ENCODE measurements at regions not wholly inside any gene's neighbourhood (a gene's known extent, or its start where the extent isn't known, plus 50 kb on each side); places are given as distances from the start of the nearest gene placed in this dataset.

- Histone ChIP-seq H2AFZ (ENCODE audit: low read length) (no peak overlapping the region), H3K4me3 (ENCODE audit: low read length) (no peak overlapping the region), H3K4me1 (ENCODE audit: low read length) (no peaks in the 10 kb centered on the region), H3K9me2 (replicated peaks; ENCODE audit: insufficient read depth, low read length) (no peaks in the 10 kb centered on the region), H3K36me3 (ENCODE audit: insufficient read depth, low read length) (no peaks in the 10 kb centered on the region), H3K4me2 (ENCODE audit: low read depth, low read length, poor library complexity, severe bottlenecking) (no peak overlapping the region), H4K20me1 (ENCODE audit: insufficient read depth, low read depth, low read length) (no peaks in the 10 kb centered on the region), H3K27me3 (ENCODE audit: low read length) (no peaks in the 10 kb centered on the region), H3K9ac (ENCODE audit: low read length) (no peak overlapping the region), H3K9me3 (ENCODE audit: low read length) (peaks cover 5% of the 10 kb centered on the region), H3K79me2 (ENCODE audit: low read length) (no peaks in the 10 kb centered on the region), H3K27ac (ENCODE audit: low read length) (no peak overlapping the region)
- no peak for DNase-seq
Observed at GRCh38 chr15:96130734-96131133, 199.8 kb upstream of the NR2F2 start.

- Histone ChIP-seq H3K4me1 (ENCODE audit: low read length) (no peaks in the 10 kb centered on the region), H3K4me3 (ENCODE audit: low read length) (no peak overlapping the region), H4K20me1 (ENCODE audit: insufficient read depth, low read depth, low read length) (no peaks in the 10 kb centered on the region), H2AFZ (ENCODE audit: low read length) (no peak overlapping the region), H3K27me3 (ENCODE audit: low read length) (no peaks in the 10 kb centered on the region), H3K79me2 (ENCODE audit: low read length) (no peaks in the 10 kb centered on the region), H3K27ac (ENCODE audit: low read length) (no peak overlapping the region), H3K9me2 (replicated peaks; ENCODE audit: insufficient read depth, low read length) (no peaks in the 10 kb centered on the region), H3K9me3 (ENCODE audit: low read length) (peaks cover 7% of the 10 kb centered on the region), H3K36me3 (ENCODE audit: insufficient read depth, low read length) (no peaks in the 10 kb centered on the region), H3K9ac (ENCODE audit: low read length) (no peak overlapping the region), H3K4me2 (ENCODE audit: low read depth, low read length, poor library complexity, severe bottlenecking) (no peak overlapping the region)
- no peak for DNase-seq
Observed at GRCh38 chr15:96132126-96132525, 198.4 kb upstream of the NR2F2 start.

DNA sequence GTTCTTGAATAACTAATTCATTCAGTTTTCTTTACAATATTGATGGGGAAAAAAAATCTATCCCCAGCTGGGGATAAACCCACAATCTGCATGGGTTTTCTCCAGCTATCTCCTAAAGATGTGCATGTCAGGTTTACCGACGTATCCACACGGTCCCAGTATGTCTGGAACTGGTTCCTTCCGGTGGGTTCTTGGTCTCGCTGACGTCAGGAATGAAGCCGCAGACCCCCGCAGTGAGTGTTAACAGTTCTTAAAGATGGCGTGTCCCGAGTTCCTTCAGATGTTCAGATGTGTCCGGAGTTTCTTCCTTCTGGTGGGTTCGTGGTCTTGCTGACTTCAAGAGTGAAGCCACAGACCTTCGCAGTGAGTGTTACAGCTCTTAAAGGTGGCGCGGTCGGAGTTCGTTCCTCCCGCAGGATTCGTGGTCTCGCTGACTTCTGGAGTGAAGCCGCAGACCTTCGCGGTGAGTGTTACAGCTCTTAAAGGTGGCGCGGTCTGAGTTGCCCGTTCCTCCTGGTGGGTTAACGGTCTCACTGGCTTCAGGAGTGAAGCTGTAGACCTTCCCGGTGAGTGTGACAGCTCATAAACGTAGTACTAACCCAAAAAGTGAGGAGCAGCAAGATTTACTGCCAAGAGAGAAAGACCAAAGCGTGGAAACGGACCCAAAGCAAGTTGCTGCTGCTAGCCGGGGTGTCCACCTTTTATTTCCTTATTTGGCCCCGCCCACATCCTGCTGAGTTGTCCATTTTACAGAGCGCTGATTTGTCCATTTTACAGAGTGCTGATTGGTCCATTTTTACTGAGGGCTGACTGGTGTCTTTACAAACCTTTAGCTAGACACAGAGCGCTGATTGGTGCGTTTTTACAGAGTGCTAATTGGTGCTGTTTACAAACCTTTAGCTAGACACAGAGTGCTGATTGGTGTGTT, 195.1 kb upstream of the NR2F2 start:
- no peak overlapping the region for H3K9ac ChIP-seq (ENCODE audit: low read length)
- H3K4me2 ChIP-seq (ENCODE audit: low read depth, low read length, poor library complexity, severe bottlenecking): no peak overlapping the region
- no peaks in the 10 kb centered on the region for H4K20me1 ChIP-seq (ENCODE audit: insufficient read depth, low read depth, low read length)
- H3K79me2 ChIP-seq (ENCODE audit: low read length): no peaks in the 10 kb centered on the region
- no peaks in the 10 kb centered on the region for H3K9me2 ChIP-seq (replicated peaks; ENCODE audit: insufficient read depth, low read length)
- H3K27ac ChIP-seq (ENCODE audit: low read length): no peak overlapping the region
- H3K27me3 ChIP-seq (ENCODE audit: low read length): no peaks in the 10 kb centered on the region
- no peak overlapping the region for H2AFZ ChIP-seq (ENCODE audit: low read length)
- no peaks in the 10 kb centered on the region for H3K4me1 ChIP-seq (ENCODE audit: low read length)
- no peak overlapping the region for H3K4me3 ChIP-seq (ENCODE audit: low read length)
- no peak for DNase-seq
- H3K36me3 ChIP-seq (ENCODE audit: insufficient read depth, low read length): no peaks in the 10 kb centered on the region
- H3K9me3 ChIP-seq (ENCODE audit: low read length): peaks cover 25% of the 10 kb centered on the region

- no peak overlapping the region for H3K27ac ChIP-seq (ENCODE audit: low read length)
- no peak overlapping the region for H2AFZ ChIP-seq (ENCODE audit: low read length)
- no peaks in the 10 kb centered on the region for H3K27me3 ChIP-seq (ENCODE audit: low read length)
- H3K4me3 ChIP-seq (ENCODE audit: low read length): no peak overlapping the region
- no peaks in the 10 kb centered on the region for H4K20me1 ChIP-seq (ENCODE audit: insufficient read depth, low read depth, low read length)
- DNase-seq: no peak
- no peaks in the 10 kb centered on the region for H3K36me3 ChIP-seq (ENCODE audit: insufficient read depth, low read length)
- no peaks in the 10 kb centered on the region for H3K4me1 ChIP-seq (ENCODE audit: low read length)
- H3K9me2 ChIP-seq (replicated peaks; ENCODE audit: insufficient read depth, low read length): no peaks in the 10 kb centered on the region; the same call in 1 of the 2 replicates
- no peaks in the 10 kb centered on the region for H3K79me2 ChIP-seq (ENCODE audit: low read length)
- no peak overlapping the region for H3K4me2 ChIP-seq (ENCODE audit: low read depth, low read length, poor library complexity, severe bottlenecking)
- no peak overlapping the region for H3K9ac ChIP-seq (ENCODE audit: low read length)
- peaks cover 32% of the 10 kb centered on the region for H3K9me3 ChIP-seq (ENCODE audit: low read length)
Observed at GRCh38 chr15:96138985-96139384, 191.5 kb upstream of the NR2F2 start.

GRCh38 chr15:96142498-96142897, 188.0 kb upstream of the NR2F2 start:
- DNase-seq: no peak
- H3K9ac ChIP-seq (ENCODE audit: low read length): no peak overlapping the region
- H3K4me2 ChIP-seq (ENCODE audit: low read depth, low read length, poor library complexity, severe bottlenecking): no peak overlapping the region
- H3K9me2 ChIP-seq (replicated peaks; ENCODE audit: insufficient read depth, low read length): no peaks in the 10 kb centered on the region; the same call in 1 of the 2 replicates
- H3K4me1 ChIP-seq (ENCODE audit: low read length): no peaks in the 10 kb centered on the region
- no peaks in the 10 kb centered on the region for H4K20me1 ChIP-seq (ENCODE audit: insufficient read depth, low read depth, low read length)
- no peak overlapping the region for H2AFZ ChIP-seq (ENCODE audit: low read length)
- H3K27ac ChIP-seq (ENCODE audit: low read length): no peak overlapping the region
- H3K79me2 ChIP-seq (ENCODE audit: low read length): no peaks in the 10 kb centered on the region
- H3K36me3 ChIP-seq (ENCODE audit: insufficient read depth, low read length): no peaks in the 10 kb centered on the region
- peaks cover 39% of the 10 kb centered on the region for H3K9me3 ChIP-seq (ENCODE audit: low read length)
- H3K27me3 ChIP-seq (ENCODE audit: low read length): no peaks in the 10 kb centered on the region
- H3K4me3 ChIP-seq (ENCODE audit: low read length): no peak overlapping the region

DNA sequence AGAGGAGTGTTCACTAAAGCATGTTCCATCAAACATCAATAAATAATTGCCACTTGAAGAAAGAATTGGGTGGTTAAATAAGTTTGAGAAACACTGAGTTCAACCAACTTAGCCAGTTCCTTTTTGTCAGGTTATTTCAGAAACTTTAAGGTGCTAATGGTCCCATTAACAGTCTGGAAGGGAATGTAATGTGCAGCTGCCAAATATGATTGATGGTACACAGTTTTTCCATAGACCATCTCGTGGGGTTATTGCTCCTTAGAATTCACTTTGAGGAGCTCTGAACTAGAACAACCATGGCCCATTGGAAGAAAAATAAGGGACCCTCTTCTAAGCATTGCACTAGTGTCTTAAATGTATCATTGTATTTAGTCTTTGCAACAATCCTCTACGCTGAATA, 185.8 kb upstream of the NR2F2 start:
- H3K9ac ChIP-seq (ENCODE audit: low read length): no peak overlapping the region
- H3K9me2 ChIP-seq (replicated peaks; ENCODE audit: insufficient read depth, low read length): no peaks in the 10 kb centered on the region; the same call in 1 of the 2 replicates
- no peaks in the 10 kb centered on the region for H3K36me3 ChIP-seq (ENCODE audit: insufficient read depth, low read length)
- H3K4me2 ChIP-seq (ENCODE audit: low read depth, low read length, poor library complexity, severe bottlenecking): no peak overlapping the region
- no peaks in the 10 kb centered on the region for H4K20me1 ChIP-seq (ENCODE audit: insufficient read depth, low read depth, low read length)
- no peak for DNase-seq
- no peaks in the 10 kb centered on the region for H3K4me1 ChIP-seq (ENCODE audit: low read length)
- H3K79me2 ChIP-seq (ENCODE audit: low read length): no peaks in the 10 kb centered on the region
- H3K27ac ChIP-seq (ENCODE audit: low read length): no peak overlapping the region
- H2AFZ ChIP-seq (ENCODE audit: low read length): no peak overlapping the region
- no peak overlapping the region for H3K4me3 ChIP-seq (ENCODE audit: low read length)
- H3K9me3 ChIP-seq (ENCODE audit: low read length): peaks cover 35% of the 10 kb centered on the region
- no peaks in the 10 kb centered on the region for H3K27me3 ChIP-seq (ENCODE audit: low read length)

- Histone ChIP-seq H3K4me3 (ENCODE audit: low read length) (no peak overlapping the region), H3K9me3 (ENCODE audit: low read length) (peaks cover 34% of the 10 kb centered on the region), H3K9me2 (replicated peaks; ENCODE audit: insufficient read depth, low read length) (no peaks in the 10 kb centered on the region), H3K36me3 (ENCODE audit: insufficient read depth, low read length) (no peaks in the 10 kb centered on the region), H3K4me2 (ENCODE audit: low read depth, low read length, poor library complexity, severe bottlenecking) (no peak overlapping the region), H3K27ac (ENCODE audit: low read length) (no peak overlapping the region), H2AFZ (ENCODE audit: low read length) (no peak overlapping the region), H3K9ac (ENCODE audit: low read length) (no peak overlapping the region), H4K20me1 (ENCODE audit: insufficient read depth, low read depth, low read length) (no peaks in the 10 kb centered on the region), H3K79me2 (ENCODE audit: low read length) (no peaks in the 10 kb centered on the region), H3K4me1 (ENCODE audit: low read length) (no peaks in the 10 kb centered on the region), H3K27me3 (ENCODE audit: low read length) (no peaks in the 10 kb centered on the region)
- no peak for DNase-seq
Observed at GRCh38 chr15:96146726-96147125, 183.8 kb upstream of the NR2F2 start.

GRCh38 chr15:96147267-96147666, 183.2 kb upstream of the NR2F2 start:
- peaks cover 34% of the 10 kb centered on the region for H3K9me3 ChIP-seq (ENCODE audit: low read length)
- H3K4me2 ChIP-seq (ENCODE audit: low read depth, low read length, poor library complexity, severe bottlenecking): no peak overlapping the region
- no peaks in the 10 kb centered on the region for H3K79me2 ChIP-seq (ENCODE audit: low read length)
- no peak overlapping the region for H3K4me3 ChIP-seq (ENCODE audit: low read length)
- H3K27me3 ChIP-seq (ENCODE audit: low read length): no peaks in the 10 kb centered on the region
- no peaks in the 10 kb centered on the region for H4K20me1 ChIP-seq (ENCODE audit: insufficient read depth, low read depth, low read length)
- no peak overlapping the region for H3K9ac ChIP-seq (ENCODE audit: low read length)
- no peaks in the 10 kb centered on the region for H3K9me2 ChIP-seq (replicated peaks; ENCODE audit: insufficient read depth, low read length)
- no peak for DNase-seq
- H3K4me1 ChIP-seq (ENCODE audit: low read length): no peaks in the 10 kb centered on the region
- no peak overlapping the region for H3K27ac ChIP-seq (ENCODE audit: low read length)
- H3K36me3 ChIP-seq (ENCODE audit: insufficient read depth, low read length): no peaks in the 10 kb centered on the region
- no peak overlapping the region for H2AFZ ChIP-seq (ENCODE audit: low read length)

Data from Karpas-422 (cell line).